GM12872 (cell line): ENCODE measurements at regions not wholly inside any gene's neighbourhood (a gene's known extent, or its start where the extent isn't known, plus 50 kb on each side); places are given as distances from the start of the nearest gene placed in this dataset.

Experiments
- TF ChIP-seq, protein P1 (sequence below): IDR thresholded peaks from 3 replicates; pipeline ENCODE4 v1.5.1; 2011; ENCODE audit warnings: low read depth, mild to moderate bottlenecking, low read length, moderate library complexity; ENCODE audit not compliant: insufficient read depth

DNA sequence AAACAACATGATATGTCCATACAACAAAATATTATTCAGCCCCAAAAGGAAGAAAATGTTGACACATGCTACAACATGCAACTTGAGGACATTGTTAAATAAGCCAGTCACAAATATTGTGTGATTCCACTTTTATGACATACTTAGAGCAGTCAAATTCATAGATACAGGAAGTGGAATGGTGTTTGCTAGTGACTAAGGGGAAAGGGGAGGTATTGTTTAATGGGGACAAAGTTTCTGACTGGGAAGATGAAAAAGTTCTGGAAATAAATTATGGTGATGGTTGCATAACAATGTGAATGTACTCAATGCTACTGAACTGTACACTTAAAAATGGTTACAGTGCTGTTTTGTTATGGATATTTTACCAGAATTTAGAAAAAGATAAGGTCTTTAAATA, 77.7 kb downstream of the RHOU start:
- TF ChIP-seq, protein P1, sequence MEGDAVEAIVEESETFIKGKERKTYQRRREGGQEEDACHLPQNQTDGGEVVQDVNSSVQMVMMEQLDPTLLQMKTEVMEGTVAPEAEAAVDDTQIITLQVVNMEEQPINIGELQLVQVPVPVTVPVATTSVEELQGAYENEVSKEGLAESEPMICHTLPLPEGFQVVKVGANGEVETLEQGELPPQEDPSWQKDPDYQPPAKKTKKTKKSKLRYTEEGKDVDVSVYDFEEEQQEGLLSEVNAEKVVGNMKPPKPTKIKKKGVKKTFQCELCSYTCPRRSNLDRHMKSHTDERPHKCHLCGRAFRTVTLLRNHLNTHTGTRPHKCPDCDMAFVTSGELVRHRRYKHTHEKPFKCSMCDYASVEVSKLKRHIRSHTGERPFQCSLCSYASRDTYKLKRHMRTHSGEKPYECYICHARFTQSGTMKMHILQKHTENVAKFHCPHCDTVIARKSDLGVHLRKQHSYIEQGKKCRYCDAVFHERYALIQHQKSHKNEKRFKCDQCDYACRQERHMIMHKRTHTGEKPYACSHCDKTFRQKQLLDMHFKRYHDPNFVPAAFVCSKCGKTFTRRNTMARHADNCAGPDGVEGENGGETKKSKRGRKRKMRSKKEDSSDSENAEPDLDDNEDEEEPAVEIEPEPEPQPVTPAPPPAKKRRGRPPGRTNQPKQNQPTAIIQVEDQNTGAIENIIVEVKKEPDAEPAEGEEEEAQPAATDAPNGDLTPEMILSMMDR = no peak

DNA sequence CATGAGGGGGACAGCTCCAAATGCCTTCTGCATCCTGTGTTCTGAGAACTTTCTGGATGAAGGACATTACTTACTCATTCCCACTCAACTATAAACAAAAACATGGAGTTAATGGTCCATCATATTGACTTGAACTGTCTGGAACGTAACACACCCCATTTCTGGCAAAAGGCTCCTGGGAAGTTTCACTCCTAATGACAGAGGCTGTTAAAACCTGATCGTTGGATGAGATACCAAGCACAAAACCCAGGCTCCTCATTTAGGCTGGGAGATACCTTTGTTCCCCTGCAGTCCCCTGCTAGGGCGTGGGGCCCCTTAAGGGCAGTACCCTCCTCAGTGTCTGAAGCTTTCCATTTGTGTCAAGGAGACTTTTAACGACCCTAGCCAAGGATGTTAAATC, 78.9 kb downstream of the RHOU start:
- TF ChIP-seq, protein P1 = no peak

DNA sequence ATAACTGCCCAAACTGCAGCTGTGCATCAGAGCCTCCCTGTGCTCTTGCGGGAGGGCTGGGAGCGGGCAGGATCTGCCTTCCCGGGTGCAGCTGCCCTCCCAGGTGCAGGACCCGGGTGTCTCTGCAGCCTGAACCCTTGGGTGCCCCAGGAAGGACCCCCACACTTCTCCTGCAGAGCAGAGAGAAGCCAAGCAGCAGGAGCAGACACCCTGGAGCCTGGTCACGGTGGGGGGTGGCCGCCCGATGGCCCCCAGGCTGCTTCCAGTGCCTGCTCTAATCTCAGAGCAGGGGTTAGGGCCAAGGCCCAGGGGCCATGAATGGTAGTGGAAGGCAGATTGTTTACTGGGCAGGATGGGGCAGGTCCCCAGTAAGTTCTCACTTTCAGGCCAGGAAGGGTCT, 83.0 kb downstream of the RHOU start:
- TF ChIP-seq, protein P1 = no peak

DNA sequence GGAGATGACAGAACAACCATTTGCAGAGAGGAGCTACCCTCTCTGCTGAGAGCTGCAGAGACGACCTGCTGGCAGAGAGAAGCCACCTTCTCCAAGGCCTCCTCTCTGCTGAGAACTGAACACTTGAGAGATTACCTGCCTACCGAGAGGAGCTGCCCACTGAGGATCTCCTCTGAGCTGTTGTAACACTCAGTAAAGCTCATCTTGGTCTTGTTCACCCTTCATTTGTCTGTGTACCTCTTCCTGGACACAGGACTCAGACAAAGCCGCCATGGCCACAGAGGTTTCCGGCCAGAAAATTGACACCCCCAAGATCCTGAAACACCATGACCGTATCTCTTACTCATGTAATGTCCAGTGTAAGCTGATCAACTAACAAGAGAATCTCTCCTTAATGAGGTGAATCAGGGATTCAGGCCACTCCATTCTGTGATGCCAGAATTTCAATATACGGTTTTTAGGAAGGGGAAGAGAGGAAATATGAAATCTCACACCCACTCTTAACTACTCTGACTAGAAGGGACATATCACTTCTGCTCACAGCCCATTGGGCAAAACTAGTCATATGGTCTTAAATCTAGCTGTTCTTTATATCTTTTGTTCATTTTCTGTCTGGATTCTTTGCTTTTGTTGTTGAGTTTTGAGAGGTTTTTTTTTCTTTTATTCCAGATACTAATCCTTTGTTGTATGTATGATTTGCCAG, 83.8 kb downstream of the RHOU start:
- TF ChIP-seq, protein P1 = no peak

DNA sequence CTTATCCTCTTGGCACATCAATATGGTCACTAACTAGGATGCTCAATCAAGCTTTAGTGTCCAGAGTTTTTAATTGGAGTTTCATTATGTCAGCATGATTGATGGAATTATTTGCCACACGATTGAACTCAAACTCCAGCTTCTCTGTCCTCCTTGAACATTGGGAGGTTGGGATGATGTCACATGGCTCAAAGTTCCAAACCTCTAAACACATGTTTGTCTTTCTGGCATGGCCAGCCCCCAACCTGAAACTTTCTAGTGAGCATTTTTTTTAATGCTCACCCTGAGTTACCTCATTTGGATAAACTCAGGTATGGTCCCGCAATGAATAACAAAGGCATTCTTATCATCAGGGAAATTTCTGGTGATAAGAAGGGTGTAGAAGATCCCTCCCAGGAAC, 86.0 kb downstream of the RHOU start:
- TF ChIP-seq, protein P1 = no peak

DNA sequence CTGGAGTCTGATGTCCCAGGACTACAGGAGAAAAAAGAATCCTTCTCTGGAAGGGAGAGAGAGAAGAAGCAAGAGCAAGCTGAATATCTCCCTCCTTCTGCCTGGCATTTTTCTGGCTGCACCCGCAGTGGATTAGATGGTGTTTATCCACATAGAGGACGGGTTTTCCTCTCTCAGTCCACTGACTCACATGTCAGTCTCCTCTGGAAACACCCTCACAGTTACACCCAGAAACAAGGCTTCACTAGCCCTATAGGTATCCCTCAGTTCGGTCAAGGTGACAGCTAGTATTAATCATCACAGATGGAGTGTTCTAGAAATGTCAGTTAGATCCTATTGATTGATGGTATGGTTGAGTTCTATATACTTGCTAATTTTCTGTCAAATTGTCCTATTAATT, 87.9 kb downstream of the RHOU start:
- TF ChIP-seq, protein P1 = no peak

DNA sequence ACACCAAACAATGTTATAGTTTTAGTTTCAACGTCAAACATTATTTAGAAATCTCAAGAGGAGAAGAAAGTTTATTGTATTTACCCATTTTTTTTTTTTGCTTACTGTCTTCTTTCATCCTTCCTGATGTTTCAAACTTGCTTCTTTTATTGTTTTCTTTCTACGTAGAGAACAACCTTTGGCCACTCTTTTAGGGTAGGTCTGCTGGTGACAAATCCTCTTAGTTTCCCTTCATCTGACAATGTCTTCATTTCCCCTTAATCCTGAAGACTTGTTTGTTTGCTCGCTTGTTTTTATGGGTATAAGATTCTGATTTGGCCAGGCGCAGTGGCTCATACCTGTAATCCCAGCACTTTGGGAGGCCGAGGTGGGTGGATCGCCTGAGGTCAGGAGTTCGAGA, 89.1 kb downstream of the RHOU start:
- TF ChIP-seq, protein P1 = no peak
